IPS-11a (cell line): ENCODE measurements at regions not wholly inside any gene's neighbourhood (a gene's known extent, or its start where the extent isn't known, plus 50 kb on each side); places are given as distances from the start of the nearest gene placed in this dataset.
"Not testable (repeated sequence)": the region's sequence is repeated elsewhere in the genome, so short reads cannot be mapped to it uniquely, and the experiment has no call there.

Experiments used
- H3K4me3 ChIP-seq: one replicate; pipeline ENCODE4 v1.5.1; 2013; ENCODE audit warnings: low read depth, low read length, control low read depth

DNA sequence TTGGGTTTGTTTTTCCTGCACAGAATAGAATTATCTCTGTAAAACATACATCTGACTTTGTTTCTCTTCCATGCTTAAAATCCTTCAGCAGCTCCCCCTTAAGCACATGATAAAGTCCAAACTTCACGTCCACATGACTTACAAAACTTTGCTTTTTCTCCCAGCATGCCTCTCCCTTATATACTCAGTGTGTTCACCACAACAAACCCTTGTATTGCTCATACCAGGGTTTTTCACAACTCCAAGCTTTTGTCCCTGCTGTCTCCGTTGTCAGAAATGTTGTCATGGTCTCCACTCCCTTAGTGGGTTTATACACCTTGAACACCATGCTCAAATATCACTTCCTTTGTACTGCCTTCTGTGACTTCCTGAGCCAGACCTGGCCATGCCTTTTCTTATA, 91.1 kb upstream of the MITF start:
- no peak overlapping the region for H3K4me3 ChIP-seq

DNA sequence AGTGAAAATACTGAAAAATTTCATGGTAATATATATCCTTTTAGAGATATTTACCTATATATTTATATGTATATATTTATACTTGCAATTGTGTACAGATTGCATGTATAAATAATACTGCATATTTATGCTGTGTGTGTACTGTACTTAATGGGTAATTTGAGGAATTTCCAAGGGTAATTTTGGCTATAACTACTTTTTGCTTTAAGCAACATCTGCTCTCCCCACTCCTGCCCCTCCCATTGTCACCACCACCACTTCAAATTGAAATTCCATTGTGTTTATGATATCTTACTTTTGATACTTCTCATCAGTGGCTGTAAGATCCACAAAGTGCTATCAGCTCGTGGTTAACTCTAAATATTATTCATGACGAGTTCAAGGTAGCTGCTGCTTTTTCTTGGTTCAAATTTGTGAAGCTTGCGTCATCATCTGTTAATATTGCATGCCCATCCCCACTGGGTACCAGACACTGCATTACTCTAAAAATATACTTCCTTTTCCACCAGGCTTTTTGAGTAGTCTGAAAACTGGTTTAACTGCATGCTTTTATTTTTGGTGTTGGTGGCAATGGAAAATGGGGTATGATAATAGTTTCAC, 91.7 kb upstream of the MITF start:
- H3K4me3 ChIP-seq = no peak overlapping the region

DNA sequence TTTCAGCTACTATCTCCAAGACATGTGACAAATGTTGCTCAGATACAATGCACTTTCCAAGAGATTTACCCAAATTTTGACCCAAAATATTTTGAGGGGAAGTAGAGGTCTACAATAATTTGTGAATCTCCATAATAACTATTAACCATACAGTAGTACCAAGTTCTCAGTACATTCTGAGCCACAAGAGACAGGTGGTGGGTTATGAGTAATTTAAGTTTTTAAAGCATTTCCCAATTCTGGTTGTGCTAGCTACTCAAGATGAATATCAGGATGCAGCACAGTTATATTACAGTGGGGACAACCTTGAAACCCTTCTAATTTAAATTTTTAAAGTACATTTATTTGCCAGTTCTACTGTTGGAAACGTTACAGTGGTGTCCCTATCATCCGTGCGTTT, 92.2 kb upstream of the MITF start:
- no peak overlapping the region for H3K4me3 ChIP-seq

DNA sequence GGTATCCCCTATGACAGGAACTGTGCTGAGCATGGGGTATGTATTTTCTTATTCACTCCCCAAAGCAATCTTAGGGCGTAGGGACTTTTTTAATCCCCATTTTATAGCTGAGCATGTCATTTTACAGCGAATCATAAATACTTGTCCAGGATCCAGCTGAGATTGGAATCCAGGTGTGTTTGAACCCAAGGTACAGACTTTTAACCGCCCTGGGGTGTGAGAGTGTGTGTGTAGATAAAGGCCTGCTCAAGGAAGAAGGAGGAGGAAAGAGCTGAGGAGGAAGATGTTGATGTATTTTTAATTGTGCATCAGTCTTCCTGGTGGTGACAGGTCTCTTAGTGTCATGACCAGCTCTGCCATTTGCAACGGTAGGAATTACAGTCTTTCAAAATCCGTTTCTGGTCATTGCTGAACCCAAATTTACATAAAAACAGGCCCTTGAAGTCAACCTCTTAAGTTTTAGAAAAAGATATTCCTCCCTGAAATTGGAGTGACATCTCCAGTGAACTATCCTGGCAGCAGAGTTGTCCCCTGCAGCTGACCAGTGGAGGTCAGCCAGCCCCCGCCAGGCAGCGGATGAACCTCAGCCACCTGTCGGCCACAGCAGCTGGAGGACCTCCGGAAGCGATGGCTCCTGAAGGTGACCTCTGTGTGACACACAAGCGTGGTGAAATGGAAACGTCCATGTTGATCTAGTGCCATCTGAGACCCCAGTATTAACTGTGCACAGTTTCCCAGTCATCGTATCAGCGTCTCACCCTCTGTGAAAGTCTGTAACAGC, 92.8 kb upstream of the MITF start:
- H3K4me3 ChIP-seq = no peak overlapping the region

DNA sequence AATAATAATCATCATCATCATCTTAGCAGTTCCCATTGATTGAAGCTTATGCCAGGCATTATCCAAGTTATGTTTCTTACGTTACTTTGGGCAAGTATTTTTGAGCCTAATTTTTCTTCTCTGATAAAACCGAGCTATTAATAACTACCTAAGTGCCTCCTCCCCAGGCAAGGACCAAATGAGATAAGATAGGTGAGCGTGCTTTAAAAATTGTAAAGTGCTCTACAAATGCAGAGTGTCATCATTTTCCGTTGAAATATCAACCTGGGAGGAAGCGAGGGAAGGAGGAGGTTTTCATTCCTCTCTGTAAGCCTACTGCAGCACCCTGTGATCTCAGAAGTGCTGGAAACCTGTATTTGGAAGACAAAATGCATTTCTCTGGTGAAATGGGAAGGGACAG, 96.7 kb upstream of the MITF start:
- H3K4me3 ChIP-seq = no peak overlapping the region

DNA sequence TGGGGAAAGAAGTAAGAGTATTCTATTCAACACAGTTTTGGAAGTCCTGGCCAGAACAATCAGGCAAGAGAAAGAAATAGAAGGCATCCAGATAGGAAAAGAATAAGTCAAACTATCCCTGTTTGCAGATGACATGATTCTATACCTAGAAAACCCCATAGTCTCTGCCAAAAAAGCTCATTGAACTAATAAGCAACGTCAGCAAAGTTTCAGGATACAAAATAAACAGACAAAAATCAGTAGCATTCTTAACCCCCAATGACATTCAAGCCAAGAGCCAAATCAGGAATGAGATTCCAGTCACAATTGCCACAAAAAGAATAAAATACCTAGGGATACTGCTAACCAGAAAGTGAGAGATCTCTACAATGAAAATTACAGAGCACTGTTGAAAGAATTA, 99.4 kb upstream of the MITF start:
- H3K4me3 ChIP-seq = no peak overlapping the region

DNA sequence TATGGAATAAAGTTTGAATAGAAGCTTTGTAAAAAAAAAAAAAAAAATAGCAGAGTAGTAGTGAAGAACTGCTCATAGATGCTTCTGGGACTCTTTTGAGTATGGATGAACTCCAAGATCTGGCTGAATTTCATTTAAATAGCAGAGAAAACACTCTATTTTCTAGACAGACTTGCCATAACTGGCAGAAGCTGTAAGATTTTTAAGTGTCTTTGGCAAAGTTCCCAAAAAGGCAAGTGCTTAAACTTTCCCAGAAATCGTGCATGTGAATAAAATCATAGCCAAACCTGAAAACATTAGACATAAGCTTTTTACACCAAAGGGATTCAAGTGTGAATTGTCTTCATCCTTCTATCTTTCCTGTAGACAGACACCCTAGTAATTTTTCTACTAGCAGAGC, 110.3 kb upstream of the MITF start:
- H3K4me3 ChIP-seq = no peak overlapping the region

DNA sequence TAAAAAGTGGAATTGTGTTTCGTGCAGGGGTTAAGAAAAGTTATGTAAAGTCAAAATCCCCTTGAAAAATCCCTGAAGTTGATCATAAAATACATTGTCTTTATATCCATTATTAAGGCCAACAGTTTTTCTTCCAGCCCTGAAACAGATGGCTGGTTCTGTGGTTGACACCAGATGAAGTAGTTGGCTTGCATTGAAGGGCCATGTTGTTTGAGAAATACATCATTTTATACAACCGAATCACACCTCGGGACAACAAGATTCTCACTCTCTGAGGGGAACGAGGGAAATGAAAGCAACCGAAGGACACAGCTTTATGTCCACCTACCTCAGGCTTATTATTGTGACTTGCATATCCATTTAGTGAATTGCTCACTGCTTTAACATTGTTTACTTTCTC, 126.0 kb upstream of the MITF start:
- H3K4me3 ChIP-seq = no peak overlapping the region

DNA sequence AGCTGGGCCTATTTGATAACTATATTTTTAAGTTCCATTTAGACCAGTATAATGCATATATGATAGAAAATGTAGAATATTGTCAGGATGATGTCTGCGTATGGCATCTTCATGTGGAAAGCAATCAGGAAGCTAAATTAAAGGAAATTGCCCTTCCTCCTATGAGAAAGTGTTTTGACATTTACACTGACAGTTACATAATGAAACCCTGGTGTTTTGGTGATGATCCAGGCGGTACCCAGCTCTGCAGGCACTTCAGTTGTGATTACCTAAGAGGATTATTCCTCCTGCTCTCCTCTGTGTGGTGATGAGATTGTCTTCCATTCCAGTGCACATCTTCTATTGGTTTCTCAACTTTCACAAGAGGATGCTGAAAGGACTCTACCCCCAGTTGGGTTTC, 126.5 kb upstream of the MITF start:
- no peak overlapping the region for H3K4me3 ChIP-seq

DNA sequence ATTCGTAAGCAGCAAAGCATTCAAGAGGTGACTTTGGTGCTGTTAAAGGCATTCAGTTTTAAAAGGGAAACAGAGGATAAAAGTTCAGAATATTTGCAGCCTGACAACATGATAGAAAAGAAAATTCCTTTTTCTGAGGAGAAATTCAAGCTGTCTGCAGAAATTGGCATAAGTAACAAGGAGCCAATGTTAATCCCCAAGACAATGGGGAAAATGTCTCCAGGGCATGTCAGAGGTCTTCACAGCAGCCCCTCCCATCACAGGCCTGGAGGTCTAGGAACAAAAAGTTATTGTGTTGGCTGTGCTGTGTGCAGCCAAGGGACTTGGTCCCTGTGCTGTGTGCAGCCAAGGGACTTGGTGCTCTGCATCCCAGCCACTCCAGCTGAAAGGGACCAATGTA, 129.7 kb upstream of the MITF start:
- H3K4me3 ChIP-seq = not testable (repeated sequence)

DNA sequence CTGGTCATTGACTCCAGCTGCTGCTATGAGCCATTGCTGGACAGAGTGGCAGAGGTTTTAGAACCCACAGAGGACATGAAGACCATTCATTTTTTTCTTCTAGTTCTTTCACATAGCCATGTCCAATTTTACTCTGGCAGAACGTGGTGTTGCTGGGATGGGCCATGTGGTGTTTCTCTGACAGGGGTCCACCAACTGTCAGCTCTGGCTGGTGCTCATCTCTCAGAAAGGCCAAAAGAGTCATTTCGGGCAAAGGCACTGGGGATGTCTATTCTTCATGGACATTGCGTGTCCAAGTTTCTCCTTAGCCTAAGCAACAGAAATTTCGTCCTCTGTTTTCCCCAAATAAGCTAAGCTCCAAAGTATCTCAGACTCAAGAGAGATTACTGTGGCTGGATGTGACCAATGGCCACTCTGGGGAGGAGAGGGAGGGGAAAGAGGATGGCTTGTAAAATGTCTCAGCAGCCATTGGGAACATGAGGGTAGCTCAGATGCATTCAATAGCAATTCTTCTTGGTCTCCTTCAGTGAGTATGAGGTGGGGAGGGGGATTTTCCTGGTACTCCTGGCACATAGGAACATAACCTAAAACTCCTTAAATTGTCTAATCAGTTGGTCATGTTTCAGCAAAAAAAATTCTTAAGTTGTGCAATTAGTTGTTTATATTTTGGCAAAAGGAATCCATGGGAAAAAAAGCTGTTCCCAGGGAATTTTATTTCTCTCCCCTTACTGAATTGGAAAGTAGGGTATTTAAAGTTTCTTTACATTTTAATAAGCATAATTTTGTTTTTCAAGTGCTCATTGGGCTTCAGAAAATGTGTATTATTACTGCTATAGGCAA, 131.6 kb upstream of the MITF start:
- H3K4me3 ChIP-seq = no peak overlapping the region

DNA sequence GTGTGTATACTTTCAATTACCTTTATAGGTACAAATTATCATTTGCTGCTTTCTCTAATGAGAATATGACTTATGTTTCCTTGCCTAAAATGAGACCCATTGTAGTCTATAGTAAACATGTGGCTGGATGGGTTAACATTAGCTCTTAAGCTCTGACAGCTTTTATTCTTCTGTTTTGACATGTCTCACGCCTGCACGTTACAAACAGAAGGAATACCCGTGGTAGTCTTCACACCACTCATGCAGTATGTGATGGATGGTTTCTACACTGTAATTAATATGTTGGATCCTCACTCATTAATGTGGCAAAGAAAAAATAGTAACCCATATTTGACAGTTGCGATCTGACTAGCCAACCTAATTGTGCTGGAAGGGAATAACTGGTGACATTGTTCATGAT, 133.4 kb upstream of the MITF start:
- H3K4me3 ChIP-seq = no peak overlapping the region

DNA sequence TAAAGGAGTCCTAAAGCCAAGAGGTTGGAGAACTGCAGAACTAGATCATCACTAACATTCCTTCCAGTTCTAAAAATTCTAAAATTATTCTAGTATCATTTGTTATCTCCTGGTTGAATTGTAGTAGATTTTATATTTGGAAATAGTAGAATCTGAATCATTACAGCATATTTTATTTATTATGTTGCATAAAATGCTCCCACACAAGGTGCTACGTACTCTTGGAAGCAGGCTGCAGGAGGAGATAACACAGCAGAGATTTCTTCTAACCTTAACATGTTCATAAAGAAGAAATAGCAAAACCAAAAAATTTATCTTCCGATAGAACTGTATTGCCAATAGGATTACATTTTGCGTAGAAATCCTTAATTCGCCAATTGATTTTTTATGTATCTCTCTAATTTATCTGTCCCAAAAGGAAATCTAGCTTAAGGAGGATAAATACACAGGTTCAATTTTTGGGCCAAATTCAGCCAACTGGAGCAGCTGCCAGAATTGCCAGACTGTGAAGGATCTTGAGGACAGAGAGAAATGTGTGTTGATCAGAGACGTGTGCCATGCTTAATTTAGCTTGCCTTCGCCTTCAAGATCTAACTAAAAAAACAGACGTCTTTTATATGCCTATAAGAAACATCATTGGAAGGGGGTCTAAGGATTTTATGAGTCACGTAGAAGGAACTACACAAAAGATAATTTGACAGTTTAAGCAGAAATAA, 134.4 kb upstream of the MITF start:
- H3K4me3 ChIP-seq = no peak overlapping the region

DNA sequence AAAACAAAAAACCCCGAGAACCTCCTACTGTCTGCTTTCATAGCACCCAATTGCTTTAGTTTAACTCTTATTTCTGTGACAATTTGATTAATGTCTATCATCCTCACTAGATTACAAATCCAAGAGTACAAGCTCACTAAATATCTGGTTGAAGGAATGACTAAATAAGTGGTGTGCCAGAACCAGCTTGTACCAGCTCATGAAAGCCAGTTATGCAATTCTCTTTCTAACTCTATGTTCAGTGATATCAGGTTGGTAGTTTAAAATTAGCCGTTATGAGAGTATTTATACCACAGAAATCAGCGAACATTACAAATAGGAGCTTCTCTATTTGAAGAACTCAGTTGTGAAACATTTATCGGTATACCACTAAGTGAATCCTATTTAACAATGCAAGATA, 137.2 kb upstream of the MITF start:
- no peak overlapping the region for H3K4me3 ChIP-seq

DNA sequence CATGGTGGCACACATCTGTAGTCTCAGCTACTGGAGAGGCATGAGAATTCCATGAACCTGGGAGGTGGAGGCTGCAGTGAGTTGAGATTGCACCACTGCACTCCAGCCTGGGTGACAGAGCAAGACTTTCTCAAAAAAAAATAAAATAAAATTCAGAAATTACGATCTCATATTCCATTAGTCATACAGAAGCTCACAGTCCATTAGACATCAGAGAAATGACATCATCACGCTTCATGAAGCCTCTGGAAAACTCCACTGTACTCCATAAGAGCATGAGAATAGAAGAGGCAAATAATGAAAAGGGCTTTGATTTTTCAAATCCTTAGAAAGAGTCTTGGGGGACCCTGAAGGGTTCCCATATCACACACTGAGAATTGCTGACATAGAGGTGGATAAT, 145.0 kb upstream of the MITF start:
- H3K4me3 ChIP-seq = no peak overlapping the region

DNA sequence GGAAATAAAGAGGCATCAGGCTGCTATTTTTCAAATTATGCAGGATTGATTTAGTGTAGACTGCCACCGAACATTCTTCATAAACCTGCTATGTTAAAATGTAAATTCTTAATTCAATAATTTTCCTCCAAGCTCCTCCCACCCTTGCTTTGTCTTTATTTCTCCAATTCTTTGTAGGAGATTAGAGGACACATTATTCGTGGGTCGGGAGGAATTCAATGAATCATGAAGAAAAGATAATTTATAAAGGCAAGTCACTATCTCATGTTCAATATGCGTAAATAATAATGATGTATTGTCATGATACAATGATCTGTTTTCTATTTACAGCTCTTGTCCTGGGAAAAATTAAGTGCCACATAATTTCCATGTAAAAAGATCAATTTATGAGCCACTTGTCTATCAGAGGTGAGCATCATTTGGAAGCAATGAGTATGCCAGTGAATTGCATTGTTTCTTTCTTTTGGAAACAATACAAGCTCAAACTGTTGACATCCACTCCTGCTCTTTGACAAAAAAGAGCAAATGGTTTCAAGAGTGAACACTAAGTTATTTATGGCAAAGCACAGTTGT, 148.0 kb upstream of the MITF start:
- no peak overlapping the region for H3K4me3 ChIP-seq

DNA sequence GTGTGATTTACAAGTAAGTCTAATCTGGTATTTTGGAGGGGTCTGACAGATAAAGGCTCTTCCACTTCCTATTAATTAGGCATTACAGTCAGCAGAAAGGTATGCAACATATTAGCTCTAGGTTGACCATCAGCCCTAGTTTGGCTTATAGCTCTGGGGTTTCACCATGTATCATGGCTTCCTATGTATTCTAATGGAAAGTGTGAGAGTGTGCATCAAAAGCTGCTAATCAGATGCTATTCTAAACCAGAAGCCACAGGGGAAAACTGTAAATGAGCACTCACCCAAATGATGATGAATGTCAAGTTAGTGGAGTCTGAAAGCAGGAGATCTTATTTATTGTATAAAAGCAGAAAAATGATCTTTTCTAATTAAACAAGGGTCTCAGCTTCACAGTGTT, 149.2 kb upstream of the MITF start:
- H3K4me3 ChIP-seq = no peak overlapping the region

DNA sequence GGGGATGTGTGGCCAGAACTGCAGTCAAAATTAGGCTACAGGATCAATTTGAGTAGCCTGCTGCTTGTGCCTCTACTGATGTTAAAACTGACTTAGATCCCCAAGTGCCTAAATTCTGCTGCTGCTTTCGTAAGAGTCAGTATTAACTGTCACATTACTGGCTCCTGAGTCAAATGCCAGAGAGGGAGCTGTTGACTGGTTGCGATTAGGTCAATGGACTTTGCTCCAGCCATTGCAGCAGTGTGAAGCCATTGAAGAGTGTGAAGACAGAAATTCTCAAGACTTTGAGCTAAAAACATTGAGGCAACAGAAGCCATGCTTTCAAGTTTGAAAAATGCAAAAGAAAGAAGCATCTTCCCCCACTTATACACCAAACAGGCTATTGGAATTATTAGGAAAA, 151.1 kb upstream of the MITF start:
- no peak overlapping the region for H3K4me3 ChIP-seq

DNA sequence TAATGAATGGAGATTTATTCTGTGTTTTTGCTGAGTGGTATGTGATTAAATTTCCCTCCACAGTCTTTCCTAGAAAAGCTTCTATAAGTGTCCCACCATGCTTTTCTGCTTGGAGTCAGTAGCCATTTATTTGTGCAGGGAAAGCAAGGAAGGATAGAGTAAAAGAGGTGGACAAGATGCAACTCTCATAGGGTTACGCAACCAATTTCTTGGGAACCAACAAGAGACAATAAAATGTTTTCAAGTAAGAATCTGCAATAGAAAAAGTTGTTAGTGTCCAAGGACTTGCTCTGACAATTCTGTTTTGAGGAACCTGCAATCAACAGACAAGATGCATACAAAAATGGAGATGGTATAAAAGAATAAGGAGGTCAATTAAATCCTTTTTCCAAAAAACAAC, 153.8 kb upstream of the MITF start:
- H3K4me3 ChIP-seq = no peak overlapping the region

DNA sequence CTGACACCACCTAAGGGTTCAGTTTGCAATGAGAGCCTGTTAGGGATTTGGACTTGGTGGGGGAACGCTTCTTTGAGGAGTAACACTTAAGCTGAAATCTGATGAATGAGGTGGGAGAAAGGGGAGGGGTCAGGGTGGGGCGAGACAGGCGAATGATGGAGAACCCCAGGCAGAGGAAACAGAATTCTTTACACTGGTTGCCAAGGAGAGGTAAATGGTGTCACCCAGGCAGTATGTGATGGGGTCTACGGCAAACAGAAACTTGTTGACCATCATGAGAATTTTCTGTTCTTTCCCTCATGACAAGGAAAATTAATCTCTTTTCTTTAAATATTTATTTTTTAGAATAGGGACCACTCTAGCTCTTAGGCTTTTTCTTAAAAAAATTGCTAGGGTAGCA, 157.2 kb upstream of the MITF start:
- H3K4me3 ChIP-seq = no peak overlapping the region
